ENCODE measurements at regions not wholly inside any gene's neighbourhood (a gene's known extent, or its start where the extent isn't known, plus 50 kb on each side); places are given as distances from the start of the nearest gene placed in this dataset.

- WGBS, 3 donors = 87 to 92% (median 89%) methylated on average over 3 of the region's 3 CpGs
- no peaks in the 10 kb centered on the region for H3K9me3 ChIP-seq
- H3K27me3 ChIP-seq = no peaks in the 10 kb centered on the region
- H3K36me3 ChIP-seq = no peaks in the 10 kb centered on the region
- TF ChIP-seq POLR2A (IDR thresholded peaks at IDR 0.05) (no peak), EP300 (IDR thresholded peaks at IDR 0.05) (no peak), CTCF (IDR thresholded peaks at IDR 0.05) (no peak)
- DNase-seq = no peak
- no peak overlapping the region for H3K27ac ChIP-seq
- no peaks in the 10 kb centered on the region for H3K4me1 ChIP-seq (ENCODE audit: insufficient read depth)
- intact Hi-C loops (cut with DNase I) = no loop called here
- no peak overlapping the region for H3K4me3 ChIP-seq
Observed at GRCh38 chr2:14831458-14831857, 198.9 kb downstream of the LRATD1 start.

GRCh38 chr2:14843507-14844204, 211.1 kb downstream of the LRATD1 start:
- Histone ChIP-seq H3K9me3 (peaks cover 0 to 6% of the 10 kb centered on the region in 2 donors), H3K4me1 (ENCODE audit: insufficient read depth) (no peaks in the 10 kb centered on the region), H3K27me3 (no peaks in the 10 kb centered on the region), H3K4me3 (no peak overlapping the region), H3K27ac (no peak overlapping the region), H3K36me3 (no peaks in the 10 kb centered on the region)
- DNase-seq = no peak
- TF ChIP-seq EP300 (IDR thresholded peaks at IDR 0.05) = no peak
- 81 to 86% (median 86%) methylated on average over 5 of the region's 5 CpGs for WGBS, 3 donors
- intact Hi-C loops (cut with DNase I) = no loop called here

- TF ChIP-seq EP300 (IDR thresholded peaks at IDR 0.05) = no peak
- TF ChIP-seq POLR2A (IDR thresholded peaks at IDR 0.05) = no peak
- TF ChIP-seq CTCF (IDR thresholded peaks at IDR 0.05) = no peak
- Histone ChIP-seq H3K27ac (no peak overlapping the region), H3K4me3 (no peak overlapping the region), H3K4me1 (ENCODE audit: insufficient read depth) (no peaks in the 10 kb centered on the region), H3K36me3 (no peaks in the 10 kb centered on the region), H3K9me3 (no peaks in the 10 kb centered on the region), H3K27me3 (no peaks in the 10 kb centered on the region)
- intact Hi-C loops (cut with DNase I) = no loop called here
- whole genome bisulfite sequencing, 3 donors = 96 to 100% (median 97%) methylated on average over 2 of the region's 2 CpGs
- no peak for DNase-seq
Observed at GRCh38 chr2:14855751-14856150, 223.2 kb downstream of the LRATD1 start.

- TF ChIP-seq POLR2A (IDR thresholded peaks at IDR 0.05) (no peak), CTCF (IDR thresholded peaks at IDR 0.05) (no peak), EP300 (IDR thresholded peaks at IDR 0.05) (no peak)
- Histone ChIP-seq H3K27ac (no peak overlapping the region), H3K9me3 (no peaks in the 10 kb centered on the region), H3K4me1 (ENCODE audit: insufficient read depth) (no peaks in the 10 kb centered on the region), H3K27me3 (no peaks in the 10 kb centered on the region), H3K4me3 (no peak overlapping the region), H3K36me3 (no peaks in the 10 kb centered on the region)
- no peak for DNase-seq
- WGBS, 3 donors = 60 to 62% (median 62%) methylated on average over 3 of the region's 3 CpGs
- intact Hi-C loops (cut with DNase I) = no loop called here
Observed at GRCh38 chr2:14861181-14861580, 228.7 kb downstream of the LRATD1 start.

GRCh38 chr2:14866736-14867352, 234.3 kb downstream of the LRATD1 start:
- H3K27ac ChIP-seq = no peak overlapping the region
- no peak for DNase-seq
- H3K4me3 ChIP-seq = no peak overlapping the region
- no peaks in the 10 kb centered on the region for H3K27me3 ChIP-seq
- H3K36me3 ChIP-seq = no peaks in the 10 kb centered on the region
- TF ChIP-seq POLR2A (IDR thresholded peaks at IDR 0.05) (no peak), CTCF (IDR thresholded peaks at IDR 0.05) (no peak), EP300 (IDR thresholded peaks at IDR 0.05) (no peak)
- no peaks in the 10 kb centered on the region for H3K9me3 ChIP-seq
- intact Hi-C loops (cut with DNase I) = no loop called here
- WGBS, 3 donors = 85 to 97% (median 94%) methylated on average over 1 of the region's 1 CpG
- H3K4me1 ChIP-seq (ENCODE audit: insufficient read depth) = no peaks in the 10 kb centered on the region

Measured in ovary (tissue), 7 donors.